ENCODE measurements at regions not wholly inside any gene's neighbourhood (a gene's known extent, or its start where the extent isn't known, plus 50 kb on each side); places are given as distances from the start of the nearest gene placed in this dataset.

GRCh38 chr10:124224331-124225028, 131.1 kb upstream of the CHST15 start:
- H3K27ac ChIP-seq, result no peak overlapping the region
- no peak for DNase-seq

GRCh38 chr10:124223711-124224085, 130.3 kb upstream of the CHST15 start:
- intact Hi-C loops (cut with DNase I), result no loop called here
- no peak for TF ChIP-seq CTCF (IDR thresholded peaks at IDR 0.05)
- H3K27me3 ChIP-seq, result no peaks in the 10 kb centered on the region
- DNase-seq, result no peak
- no peaks in the 10 kb centered on the region for H3K9me3 ChIP-seq
- no peaks in the 10 kb centered on the region for H3K4me1 ChIP-seq
- H3K36me3 ChIP-seq, result no peaks in the 10 kb centered on the region
- no peak overlapping the region for H3K27ac ChIP-seq
- H3K4me3 ChIP-seq, result no peak overlapping the region
- no peak overlapping the region for H3K9ac ChIP-seq (ENCODE audit: low read depth in 2 of 2, low read length in 2 of 2)

More at GRCh38 chr10:124224331-124225028, 131.1 kb upstream of the CHST15 start:
- Histone ChIP-seq H3K9ac (ENCODE audit: low read depth in 2 of 2, low read length in 2 of 2) (no peak overlapping the region), H3K4me1 (no peaks in the 10 kb centered on the region), H3K4me3 (no peak overlapping the region), H3K9me3 (no peaks in the 10 kb centered on the region), H3K27me3 (no peaks in the 10 kb centered on the region), H3K36me3 (no peaks in the 10 kb centered on the region)
- TF ChIP-seq CTCF (IDR thresholded peaks at IDR 0.05), result no peak
- intact Hi-C loops (cut with DNase I), result no loop called here

GRCh38 chr10:124222988-124223710, 129.8 kb upstream of the CHST15 start:
- Histone ChIP-seq H3K9ac (ENCODE audit: low read depth in 2 of 2, low read length in 2 of 2) (no peak overlapping the region), H3K9me3 (no peaks in the 10 kb centered on the region), H3K4me1 (no peaks in the 10 kb centered on the region), H3K27ac (no peak overlapping the region), H3K36me3 (no peaks in the 10 kb centered on the region), H3K4me3 (no peak overlapping the region), H3K27me3 (no peaks in the 10 kb centered on the region)
- TF ChIP-seq CTCF (IDR thresholded peaks at IDR 0.05), result no peak
- intact Hi-C loops (cut with DNase I), result no loop called here
- DNase-seq, result no peak

- Histone ChIP-seq H3K27ac (no peak overlapping the region), H3K27me3 (no peaks in the 10 kb centered on the region), H3K36me3 (no peaks in the 10 kb centered on the region), H3K4me1 (no peaks in the 10 kb centered on the region), H3K4me3 (no peak overlapping the region), H3K9ac (ENCODE audit: low read depth in 2 of 2, low read length in 2 of 2) (no peak overlapping the region), H3K9me3 (no peaks in the 10 kb centered on the region)
- DNase-seq, result no peak
- no peak for TF ChIP-seq CTCF (IDR thresholded peaks at IDR 0.05)
- intact Hi-C loops (cut with DNase I), result no loop called here
These were observed 129.1 kb upstream of the CHST15 start for GRCh38 chr10:124222318-124222987.

GRCh38 chr10:124221356-124222317, 128.2 kb upstream of the CHST15 start:
- no peaks in the 10 kb centered on the region for H3K27me3 ChIP-seq
- no peak overlapping the region for H3K27ac ChIP-seq
- no peak for TF ChIP-seq CTCF (IDR thresholded peaks at IDR 0.05)
- H3K9me3 ChIP-seq, result no peaks in the 10 kb centered on the region
- H3K4me3 ChIP-seq, result no peak overlapping the region
- no peak for DNase-seq
- intact Hi-C loops (cut with DNase I), result no loop called here
- H3K9ac ChIP-seq (ENCODE audit: low read depth in 2 of 2, low read length in 2 of 2), result no peak overlapping the region
- no peaks in the 10 kb centered on the region for H3K36me3 ChIP-seq
- H3K4me1 ChIP-seq, result no peaks in the 10 kb centered on the region

Measured in colonic mucosa (tissue), 4 donors.